ENCODE measurements at regions not wholly inside any gene's neighbourhood (a gene's known extent, or its start where the extent isn't known, plus 50 kb on each side); places are given as distances from the start of the nearest gene placed in this dataset.

DNA sequence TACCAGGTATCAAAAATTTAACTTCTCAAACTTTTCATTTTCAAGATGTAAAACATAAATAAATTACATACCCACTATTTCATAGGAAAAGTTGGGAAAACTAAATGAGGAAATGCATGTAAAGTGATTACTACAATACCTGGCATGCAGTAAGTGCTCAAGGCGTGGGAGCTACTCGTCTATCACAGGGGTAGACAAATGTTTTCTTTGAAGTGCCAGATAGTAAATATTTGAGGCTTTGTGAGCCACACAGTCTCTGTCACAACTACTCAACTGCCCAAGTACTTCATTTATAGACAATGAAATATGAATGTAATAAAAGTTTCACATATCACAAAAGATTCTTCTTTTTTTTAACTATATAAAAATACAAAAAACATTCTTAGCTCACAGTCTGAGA is 96.4 kb upstream of the PCGF5 start:
- DNase-seq, result no peak
- Histone ChIP-seq H3K9me3 (no peaks in the 10 kb centered on the region), H3K4me3 (ENCODE audit: control insufficient read depth in 1 of 2, extremely low read depth in 1 of 2, low read length in 1 of 2) (no peak overlapping the region), H3K27ac (ENCODE audit: low read length) (no peak overlapping the region), H3K4me1 (ENCODE audit: control insufficient read depth in 1 of 2, extremely low read depth in 1 of 2, insufficient read depth in 2 of 2, low read length in 2 of 2) (no peaks in the 10 kb centered on the region), H3K27me3 (replicated peaks in 1 of 2; ENCODE audit: control insufficient read depth in 2 of 2, extremely low read depth in 1 of 2, insufficient read depth in 2 of 2, low read length in 1 of 2) (no peaks in the 10 kb centered on the region), H3K36me3 (ENCODE audit: control insufficient read depth in 2 of 2, extremely low read depth in 1 of 2, insufficient read depth in 1 of 2, low read length in 1 of 2) (no peaks in the 10 kb centered on the region)
- peaks cover 0 to 4% (median 0%) of the 10 kb centered on the region in 3 donors for H3K9me3 Mint-ChIP-seq
- ATAC-seq (replicated peaks in 1 of 4), result no peak
- peaks cover 3 to 4% of the 10 kb centered on the region in 2 donors for H3K27me3 Mint-ChIP-seq
- H3K27ac Mint-ChIP-seq, result no peak overlapping the region
- H3K4me3 Mint-ChIP-seq, result no peak overlapping the region
- no CpG with 5 or more reads among the region's 2 CpGs for WGBS (ENCODE audit: insufficient coverage)
- CTCF ChIA-PET, result interaction anchor here in 1 of 2 donors (1.2 kb wide), 1 partner anchor 35 kb away, joined by 3 read pairs; no protein-coding TSS in a partner anchor
- peaks cover 0 to 5% (median 3%) of the 10 kb centered on the region in 3 donors for H3K4me1 Mint-ChIP-seq
- no peaks in the 10 kb centered on the region for H3K36me3 Mint-ChIP-seq
- POLR2A ChIA-PET, result no interaction called here

DNA sequence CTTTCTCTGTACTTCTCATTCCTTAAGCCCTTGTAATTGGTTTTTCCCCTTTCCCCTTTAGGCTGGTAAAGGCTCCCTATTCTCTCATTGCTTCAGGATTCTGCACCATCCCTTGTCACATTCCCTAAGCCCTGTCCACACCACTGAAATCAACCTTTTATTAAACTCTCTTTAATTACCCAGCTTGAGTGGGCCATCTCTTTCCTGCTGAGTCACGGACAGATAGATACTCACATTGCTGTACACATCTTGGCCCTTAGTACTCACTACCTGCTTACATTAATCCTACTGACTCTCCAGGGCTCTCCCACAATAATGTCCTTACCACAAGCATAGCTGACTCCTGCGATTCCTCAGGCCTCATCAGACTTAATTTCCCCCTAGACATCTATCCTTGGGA is 94.0 kb upstream of the PCGF5 start:
- Histone ChIP-seq H3K9me3 (no peaks in the 10 kb centered on the region), H3K4me3 (ENCODE audit: control insufficient read depth in 1 of 2, extremely low read depth in 1 of 2, low read length in 1 of 2) (no peak overlapping the region), H3K27me3 (replicated peaks in 1 of 2; ENCODE audit: control insufficient read depth in 2 of 2, extremely low read depth in 1 of 2, insufficient read depth in 2 of 2, low read length in 1 of 2) (no peaks in the 10 kb centered on the region), H3K27ac (ENCODE audit: low read length) (no peak overlapping the region), H3K36me3 (ENCODE audit: control insufficient read depth in 2 of 2, extremely low read depth in 1 of 2, insufficient read depth in 1 of 2, low read length in 1 of 2) (no peaks in the 10 kb centered on the region), H3K4me1 (ENCODE audit: control insufficient read depth in 1 of 2, extremely low read depth in 1 of 2, insufficient read depth in 2 of 2, low read length in 2 of 2) (no peaks in the 10 kb centered on the region)
- no peak for DNase-seq
- peaks cover 0 to 5% (median 3%) of the 10 kb centered on the region in 3 donors for H3K4me1 Mint-ChIP-seq
- WGBS (ENCODE audit: insufficient coverage), result 62% methylated on average over 2 of the region's 2 CpGs
- H3K9me3 Mint-ChIP-seq, result peaks cover 0 to 4% (median 0%) of the 10 kb centered on the region in 3 donors
- H3K36me3 Mint-ChIP-seq, result no peaks in the 10 kb centered on the region
- no peak for ATAC-seq (replicated peaks in 1 of 4)
- CTCF ChIA-PET, result interaction anchor here in 1 of 2 donors (1.0 kb wide), 1 partner anchor 124 kb away, joined by 3 read pairs; no protein-coding TSS in a partner anchor
- H3K27ac Mint-ChIP-seq, result no peak overlapping the region
- peaks cover 3 to 8% of the 10 kb centered on the region in 2 donors for H3K27me3 Mint-ChIP-seq
- POLR2A ChIA-PET, result no interaction called here
- no peak overlapping the region for H3K4me3 Mint-ChIP-seq

- Histone ChIP-seq H3K36me3 (ENCODE audit: control insufficient read depth in 2 of 2, extremely low read depth in 1 of 2, insufficient read depth in 1 of 2, low read length in 1 of 2) (no peaks in the 10 kb centered on the region), H3K4me3 (ENCODE audit: control insufficient read depth in 1 of 2, extremely low read depth in 1 of 2, low read length in 1 of 2) (no peak overlapping the region), H3K4me1 (ENCODE audit: control insufficient read depth in 1 of 2, extremely low read depth in 1 of 2, insufficient read depth in 2 of 2, low read length in 2 of 2) (no peaks in the 10 kb centered on the region), H3K27ac (ENCODE audit: low read length) (no peak overlapping the region), H3K27me3 (replicated peaks in 1 of 2; ENCODE audit: control insufficient read depth in 2 of 2, extremely low read depth in 1 of 2, insufficient read depth in 2 of 2, low read length in 1 of 2) (no peaks in the 10 kb centered on the region), H3K9me3 (no peaks in the 10 kb centered on the region)
- no CpG with 5 or more reads among the region's 3 CpGs for WGBS (ENCODE audit: insufficient coverage)
- Mint-ChIP-seq H3K27ac (peak overlapping the region in 1 of 2 donors; percentile 31), H3K9me3 (peaks cover 0 to 4% (median 0%) of the 10 kb centered on the region in 3 donors), H3K4me1 (peaks cover 0 to 5% (median 3%) of the 10 kb centered on the region in 3 donors), H3K27me3 (peaks cover 3 to 8% of the 10 kb centered on the region in 2 donors), H3K36me3 (no peaks in the 10 kb centered on the region), H3K4me3 (no peak overlapping the region)
- DNase-seq, result no peak
- CTCF ChIA-PET, result interaction anchor here (0.5 to 1.0 kb wide), 3 partner anchors 123 to 1836 kb away, joined by 3 to 4 read pairs (median 3); no protein-coding TSS in a partner anchor
- POLR2A ChIA-PET, result no interaction called here
- ATAC-seq (replicated peaks in 1 of 4), result no peak
Measured at GRCh38 chr10:91127341-91128082, 93.0 kb upstream of the PCGF5 start.

DNA sequence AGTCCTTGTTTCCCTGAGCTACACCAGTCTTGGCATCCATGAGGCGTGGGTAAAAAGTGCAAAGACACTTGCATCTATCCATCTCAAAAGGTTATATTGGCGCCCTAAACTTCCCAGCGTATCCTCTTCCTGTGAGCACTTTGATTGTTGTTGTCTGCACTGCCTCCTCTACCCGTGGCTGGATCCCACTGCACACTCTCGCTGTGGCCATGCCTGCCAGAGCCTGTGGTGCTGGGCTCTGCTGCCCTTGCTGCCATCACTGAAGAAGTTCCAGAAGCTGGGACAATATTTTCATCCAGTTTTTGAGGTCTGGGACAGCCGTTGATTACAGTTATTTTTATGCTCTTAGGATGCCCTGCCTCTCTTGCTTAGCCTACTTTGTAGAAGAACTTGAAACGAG is 85.3 kb upstream of the PCGF5 start:
- H3K4me3 Mint-ChIP-seq, result no peak overlapping the region
- H3K4me1 Mint-ChIP-seq, result no peaks in the 10 kb centered on the region
- H3K27me3 Mint-ChIP-seq, result peaks cover 3% of the 10 kb centered on the region in 2 donors
- ChIA-PET CTCF (interaction anchor here in 1 of 2 donors (0.7 kb wide), 1 partner anchor 1333 kb away, joined by 3 read pairs; no protein-coding TSS in a partner anchor), POLR2A (no interaction called here)
- H3K36me3 Mint-ChIP-seq, result no peaks in the 10 kb centered on the region
- ATAC-seq (replicated peaks in 1 of 4), result no peak
- Histone ChIP-seq H3K27ac (ENCODE audit: low read length) (no peak overlapping the region), H3K4me3 (ENCODE audit: control insufficient read depth in 1 of 2, extremely low read depth in 1 of 2, low read length in 1 of 2) (no peak overlapping the region), H3K36me3 (ENCODE audit: control insufficient read depth in 2 of 2, extremely low read depth in 1 of 2, insufficient read depth in 1 of 2, low read length in 1 of 2) (no peaks in the 10 kb centered on the region), H3K4me1 (ENCODE audit: control insufficient read depth in 1 of 2, extremely low read depth in 1 of 2, insufficient read depth in 2 of 2, low read length in 2 of 2) (no peaks in the 10 kb centered on the region), H3K27me3 (replicated peaks in 1 of 2; ENCODE audit: control insufficient read depth in 2 of 2, extremely low read depth in 1 of 2, insufficient read depth in 2 of 2, low read length in 1 of 2) (peaks cover 0 to 13% of the 10 kb centered on the region in 2 experiments), H3K9me3 (no peaks in the 10 kb centered on the region)
- no peak overlapping the region for H3K27ac Mint-ChIP-seq
- no peak for DNase-seq
- WGBS (ENCODE audit: insufficient coverage), result 44% methylated on average over 4 of the region's 7 CpGs
- no peaks in the 10 kb centered on the region for H3K9me3 Mint-ChIP-seq

GRCh38 chr10:91137011-91137643 is 83.3 kb upstream of the PCGF5 start:
- Mint-ChIP-seq H3K4me1 (peaks cover 2 to 10% (median 9%) of the 10 kb centered on the region in 3 donors), H3K27ac (no peak overlapping the region), H3K9me3 (no peaks in the 10 kb centered on the region), H3K27me3 (peaks cover 0 to 3% of the 10 kb centered on the region in 2 donors), H3K36me3 (no peaks in the 10 kb centered on the region), H3K4me3 (no peak overlapping the region)
- no peaks in the 10 kb centered on the region for H3K9me3 ChIP-seq
- H3K27ac ChIP-seq (ENCODE audit: low read length), result no peak overlapping the region
- ATAC-seq (replicated peaks in 1 of 4), result no peak
- DNase-seq, result no peak
- H3K36me3 ChIP-seq (ENCODE audit: control insufficient read depth in 2 of 2, extremely low read depth in 1 of 2, insufficient read depth in 1 of 2, low read length in 1 of 2), result no peaks in the 10 kb centered on the region
- POLR2A ChIA-PET, result no interaction called here
- CTCF ChIA-PET, result no interaction called here
- H3K4me3 ChIP-seq (ENCODE audit: control insufficient read depth in 1 of 2, extremely low read depth in 1 of 2, low read length in 1 of 2), result no peak overlapping the region
- WGBS (ENCODE audit: insufficient coverage), result 100% methylated on average over 1 of the region's 6 CpGs
- no peaks in the 10 kb centered on the region for H3K4me1 ChIP-seq (ENCODE audit: control insufficient read depth in 1 of 2, extremely low read depth in 1 of 2, insufficient read depth in 2 of 2, low read length in 2 of 2)
- peaks cover 0 to 13% of the 10 kb centered on the region in 2 experiments for H3K27me3 ChIP-seq (replicated peaks in 1 of 2; ENCODE audit: control insufficient read depth in 2 of 2, extremely low read depth in 1 of 2, insufficient read depth in 2 of 2, low read length in 1 of 2)

DNA sequence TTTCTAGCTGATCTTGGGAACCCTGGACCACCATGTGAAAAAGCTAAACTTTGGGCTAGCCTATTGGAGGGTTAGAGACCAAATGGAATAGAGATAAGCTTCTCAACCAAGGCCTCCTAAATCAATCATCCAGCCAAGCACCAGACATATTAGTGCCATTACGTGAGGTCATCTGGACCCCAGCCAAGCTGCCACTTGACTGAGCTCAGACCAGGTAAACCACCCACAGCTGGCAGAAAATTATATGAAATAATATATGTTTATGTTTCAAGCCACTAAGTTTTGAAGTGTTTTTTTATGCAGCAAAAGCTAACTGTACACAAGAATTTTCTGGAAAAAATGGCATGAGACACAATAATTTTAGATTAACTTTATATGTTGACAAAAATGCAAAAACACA is 82.6 kb upstream of the PCGF5 start:
- WGBS (ENCODE audit: insufficient coverage), result no CpG with 5 or more reads among the region's 1 CpG
- ChIA-PET CTCF (no interaction called here), POLR2A (no interaction called here)
- H3K36me3 Mint-ChIP-seq, result no peaks in the 10 kb centered on the region
- DNase-seq (no peak), ATAC-seq (replicated peaks in 1 of 4) (no peak)
- Histone ChIP-seq H3K4me1 (ENCODE audit: control insufficient read depth in 1 of 2, extremely low read depth in 1 of 2, insufficient read depth in 2 of 2, low read length in 2 of 2) (no peaks in the 10 kb centered on the region), H3K36me3 (ENCODE audit: control insufficient read depth in 2 of 2, extremely low read depth in 1 of 2, insufficient read depth in 1 of 2, low read length in 1 of 2) (no peaks in the 10 kb centered on the region), H3K4me3 (ENCODE audit: control insufficient read depth in 1 of 2, extremely low read depth in 1 of 2, low read length in 1 of 2) (no peak overlapping the region), H3K27ac (ENCODE audit: low read length) (no peak overlapping the region), H3K9me3 (no peaks in the 10 kb centered on the region), H3K27me3 (replicated peaks in 1 of 2; ENCODE audit: control insufficient read depth in 2 of 2, extremely low read depth in 1 of 2, insufficient read depth in 2 of 2, low read length in 1 of 2) (peaks cover 0 to 13% of the 10 kb centered on the region in 2 experiments)
- no peak overlapping the region for H3K27ac Mint-ChIP-seq
- H3K9me3 Mint-ChIP-seq, result no peaks in the 10 kb centered on the region
- H3K27me3 Mint-ChIP-seq, result peaks cover 0 to 3% of the 10 kb centered on the region in 2 donors
- peaks cover 2 to 10% (median 9%) of the 10 kb centered on the region in 3 donors for H3K4me1 Mint-ChIP-seq
- H3K4me3 Mint-ChIP-seq, result no peak overlapping the region
